Kidney (tissue), 13 donors: ENCODE measurements at regions not wholly inside any gene's neighbourhood (a gene's known extent, or its start where the extent isn't known, plus 50 kb on each side); places are given as distances from the start of the nearest gene placed in this dataset.

Experiments used
- DNase-seq, 5 donors: peaks; one replicate each; pipeline ENCODE4 v3.0.0-alpha.2; 2013 to 2020
- FAIRE-seq: peaks from 2 replicates; lab custom pipeline; 2012; peaks lifted over from hg19 to GRCh38; lab: Jason Lieb, UNC
- H3K27ac ChIP-seq, 2 donors: one replicate each; pipeline ENCODE4 v1.7.0; 2013; ENCODE audit warnings: low read depth in 2 of 2, low read length in 2 of 2, inconsistent platforms in 1 of 2
- H3K27me3 ChIP-seq: one replicate; pipeline ENCODE4 v1.7.1; 2013; ENCODE audit warnings: low read length, inconsistent platforms; ENCODE audit not compliant: control insufficient read depth, insufficient read depth
- H3K36me3 ChIP-seq, 3 donors: one replicate each; pipeline versions ENCODE4 v1.7.0 to v1.7.1; 2013; ENCODE audit warnings: low read length in 3 of 3, control low read depth in 1 of 3, inconsistent platforms in 1 of 3; ENCODE audit not compliant: insufficient read depth in 3 of 3, control insufficient read depth in 2 of 3
- H3K4me1 ChIP-seq, 3 donors: one replicate each; pipeline versions ENCODE4 v1.7.0 to v1.7.1; 2013; ENCODE audit warnings: low read length in 3 of 3, inconsistent platforms in 1 of 3, low read depth in 1 of 3; ENCODE audit not compliant: control insufficient read depth in 2 of 3, insufficient read depth in 2 of 3
- H3K4me3 ChIP-seq, 3 donors: one replicate each; pipeline versions ENCODE4 v1.7.0 to v1.8.1; 2013; ENCODE audit warnings: low read length in 3 of 3, control low read depth in 1 of 3, inconsistent platforms in 1 of 3
- H3K9ac ChIP-seq, 3 donors: one replicate each; pipeline versions ENCODE4 v1.7.0 to v1.7.1; 2013; ENCODE audit warnings: low read length in 3 of 3, control low read depth in 1 of 3, inconsistent platforms in 1 of 3
- H3K9me3 ChIP-seq, 3 donors: one replicate each; pipeline versions ENCODE4 v1.7.0 to v1.7.1; 2013; ENCODE audit warnings: low read length in 3 of 3, control low read depth in 1 of 3, inconsistent platforms in 1 of 3; ENCODE audit not compliant: control insufficient read depth in 2 of 3, insufficient read depth in 1 of 3
- intact Hi-C: fragments of 100-400 bp; cut with DNase I; formaldehyde crosslinking; loops from one replicate; pipeline ENCODE4 v1.11.1; 2022
- TF ChIP-seq, protein P1 (sequence below): IDR thresholded peaks from 3 replicates; pipeline ENCODE4 v1.5.1; 2012; ENCODE audit warnings: mild to moderate bottlenecking, moderate library complexity, borderline replicate concordance; ENCODE audit not compliant: insufficient read depth; ENCODE audit errors: extremely low read depth
- donor health status: control.
- donor health status: control.
- donor health status: control.
- donor health status: control.
- donor health status: control.
- donor health status: DM: yes; HTN: yes; CAD: no.
- donor health status: Normal renal cell carcinoma (clear cell type).

DNA sequence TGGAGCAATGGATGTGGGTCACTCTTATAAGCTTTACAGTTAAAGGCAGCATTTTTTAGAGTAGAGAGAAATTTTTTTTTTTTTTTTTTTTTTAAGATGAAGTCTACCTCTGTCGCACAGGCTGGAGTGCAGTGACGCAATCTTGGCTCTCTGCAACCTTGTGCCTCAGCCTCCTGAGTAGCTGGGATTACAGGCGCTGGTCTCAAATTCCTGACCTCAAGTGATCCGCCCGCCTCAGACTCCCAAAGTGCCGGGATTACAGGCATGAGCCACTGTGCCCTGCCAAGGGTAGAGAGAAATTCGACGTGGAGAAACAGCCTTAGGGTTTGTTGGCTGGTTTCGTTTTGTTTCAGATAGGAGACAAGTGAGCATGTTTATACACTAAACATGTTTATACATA, 594.2 kb upstream of the ADAMTS5 start:
- no peaks in the 10 kb centered on the region for H3K4me1 ChIP-seq
- no peaks in the 10 kb centered on the region for H3K36me3 ChIP-seq
- no peak overlapping the region for H3K9ac ChIP-seq
- FAIRE-seq (no peak), DNase-seq (peak in 1 of 5 donors; percentile 45)
- no peak overlapping the region for H3K27ac ChIP-seq
- TF ChIP-seq, protein P1, sequence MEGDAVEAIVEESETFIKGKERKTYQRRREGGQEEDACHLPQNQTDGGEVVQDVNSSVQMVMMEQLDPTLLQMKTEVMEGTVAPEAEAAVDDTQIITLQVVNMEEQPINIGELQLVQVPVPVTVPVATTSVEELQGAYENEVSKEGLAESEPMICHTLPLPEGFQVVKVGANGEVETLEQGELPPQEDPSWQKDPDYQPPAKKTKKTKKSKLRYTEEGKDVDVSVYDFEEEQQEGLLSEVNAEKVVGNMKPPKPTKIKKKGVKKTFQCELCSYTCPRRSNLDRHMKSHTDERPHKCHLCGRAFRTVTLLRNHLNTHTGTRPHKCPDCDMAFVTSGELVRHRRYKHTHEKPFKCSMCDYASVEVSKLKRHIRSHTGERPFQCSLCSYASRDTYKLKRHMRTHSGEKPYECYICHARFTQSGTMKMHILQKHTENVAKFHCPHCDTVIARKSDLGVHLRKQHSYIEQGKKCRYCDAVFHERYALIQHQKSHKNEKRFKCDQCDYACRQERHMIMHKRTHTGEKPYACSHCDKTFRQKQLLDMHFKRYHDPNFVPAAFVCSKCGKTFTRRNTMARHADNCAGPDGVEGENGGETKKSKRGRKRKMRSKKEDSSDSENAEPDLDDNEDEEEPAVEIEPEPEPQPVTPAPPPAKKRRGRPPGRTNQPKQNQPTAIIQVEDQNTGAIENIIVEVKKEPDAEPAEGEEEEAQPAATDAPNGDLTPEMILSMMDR, result no peak
- H3K27me3 ChIP-seq, result no peaks in the 10 kb centered on the region
- intact Hi-C loops, result no loop called here
- H3K4me3 ChIP-seq, result no peak overlapping the region
- H3K9me3 ChIP-seq, result no peaks in the 10 kb centered on the region

DNA sequence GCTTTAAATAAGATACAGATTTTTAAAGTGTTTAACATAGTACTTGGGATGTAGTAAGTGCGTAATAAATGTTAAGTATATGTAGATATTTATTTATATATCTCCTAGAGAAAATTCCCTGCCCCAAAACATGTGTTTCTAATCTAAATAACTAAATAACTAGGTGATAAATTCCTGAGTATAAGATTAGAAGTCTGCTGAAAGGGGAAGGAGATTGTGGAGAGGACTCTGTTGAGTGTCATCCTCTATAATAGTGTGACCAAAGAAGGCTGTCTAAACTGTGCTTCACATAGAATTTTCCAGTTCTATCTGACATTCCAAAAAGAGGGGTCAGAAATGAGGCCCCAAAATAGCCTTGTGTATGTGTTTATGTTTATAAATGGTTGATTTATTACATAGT, 590.5 kb upstream of the ADAMTS5 start:
- intact Hi-C loops, result no loop called here
- FAIRE-seq, result no peak
- no peak overlapping the region for H3K4me3 ChIP-seq

DNA sequence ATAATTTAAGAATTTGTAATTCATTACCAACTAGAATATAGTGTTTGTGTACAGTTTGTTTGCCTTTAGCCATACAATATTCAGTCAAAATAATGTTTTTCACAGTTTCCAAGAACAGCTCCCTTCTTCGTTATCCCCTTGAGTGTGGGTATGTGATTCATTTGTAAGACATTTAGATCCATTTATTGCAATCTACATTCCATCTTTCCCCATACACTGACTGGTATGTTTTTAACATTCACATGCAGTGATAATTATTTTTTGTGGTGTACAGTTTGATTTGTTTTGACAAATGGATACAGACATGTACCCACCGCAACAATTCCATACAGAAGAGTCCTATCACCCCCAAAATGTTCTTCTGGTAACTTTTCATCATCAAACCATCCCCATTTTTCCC, 589.1 kb upstream of the ADAMTS5 start:
- no peak overlapping the region for H3K27ac ChIP-seq
- H3K4me3 ChIP-seq, result no peak overlapping the region
- FAIRE-seq (no peak), DNase-seq (no peak)
- no peaks in the 10 kb centered on the region for H3K27me3 ChIP-seq
- no peak overlapping the region for H3K9ac ChIP-seq
- H3K36me3 ChIP-seq, result no peaks in the 10 kb centered on the region
- H3K9me3 ChIP-seq, result no peaks in the 10 kb centered on the region
- intact Hi-C loops, result no loop called here
- no peaks in the 10 kb centered on the region for H3K4me1 ChIP-seq
- TF ChIP-seq, protein P1, result no peak

More for the DNA sequence above, 590.5 kb upstream of the ADAMTS5 start:
- TF ChIP-seq, protein P1, result no peak
- H3K27ac ChIP-seq, result no peak overlapping the region
- H3K36me3 ChIP-seq, result no peaks in the 10 kb centered on the region
- no peak overlapping the region for H3K9ac ChIP-seq
- no peaks in the 10 kb centered on the region for H3K27me3 ChIP-seq
- DNase-seq, result no peak
- no peaks in the 10 kb centered on the region for H3K4me1 ChIP-seq
- no peaks in the 10 kb centered on the region for H3K9me3 ChIP-seq

DNA sequence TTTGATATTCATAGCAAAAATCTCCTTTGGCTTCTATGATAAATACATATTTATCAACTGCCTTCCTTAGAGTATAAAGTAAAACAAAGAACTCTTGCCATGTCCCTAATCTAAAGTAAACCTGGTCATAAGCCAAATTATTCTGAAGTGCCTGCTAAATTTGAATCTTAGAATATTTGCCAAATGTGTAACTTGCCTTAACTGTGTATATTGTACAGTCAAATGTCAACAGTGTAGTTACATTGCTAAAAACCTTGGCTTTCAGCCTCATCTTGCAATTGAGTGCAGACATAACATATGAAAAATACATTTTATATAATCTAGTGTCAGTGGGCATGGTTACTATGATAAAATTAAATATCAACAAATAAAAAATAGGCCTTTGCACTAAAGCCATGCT, 583.4 kb upstream of the ADAMTS5 start:
- no peaks in the 10 kb centered on the region for H3K27me3 ChIP-seq
- H3K9ac ChIP-seq, result no peak overlapping the region
- H3K36me3 ChIP-seq, result no peaks in the 10 kb centered on the region
- intact Hi-C loops, result no loop called here
- H3K4me3 ChIP-seq, result no peak overlapping the region
- TF ChIP-seq, protein P1, result no peak
- no peak overlapping the region for H3K27ac ChIP-seq
- FAIRE-seq (no peak), DNase-seq (no peak)
- H3K4me1 ChIP-seq, result no peaks in the 10 kb centered on the region
- H3K9me3 ChIP-seq, result no peaks in the 10 kb centered on the region
